ENCODE measurements at regions not wholly inside any gene's neighbourhood (a gene's known extent, or its start where the extent isn't known, plus 50 kb on each side); places are given as distances from the start of the nearest gene placed in this dataset.

GRCh38 chr14:106518054-106518943 is 991.9 kb downstream of the TMEM121 start:
- no peak for TF ChIP-seq RARB (CRISPR knock-in tag; IDR thresholded peaks at IDR 0.05)
- TF ChIP-seq SNAI2 (CRISPR knock-in tag; IDR thresholded peaks at IDR 0.05), result no peak
- TF ChIP-seq ZFP30 (CRISPR knock-in tag; IDR thresholded peaks at IDR 0.05), result no peak
